Stimulated activated CD8-positive, alpha-beta memory T cell treated with anti-CD3 and anti-CD28 coated beads, Interleukin-7, amount 100 ng/mL, for 48 hours (primary cell): ENCODE measurements at regions not wholly inside any gene's neighbourhood (a gene's known extent, or its start where the extent isn't known, plus 50 kb on each side); places are given as distances from the start of the nearest gene placed in this dataset.

ENCODE experiments used
- DNase-seq, 2 donors: peaks; one replicate each; pipeline ENCODE4 v3.0.0-alpha.2; 2020; ENCODE audit warnings: low read depth in 1 of 2; ENCODE audit errors: extremely low read depth in 1 of 2

- no peak for DNase-seq
These were observed 402.4 kb upstream of the ADARB2 start for GRCh38 chr10:2139746-2140145.

GRCh38 chr10:2137549-2138174, 400.3 kb upstream of the ADARB2 start:
- no peak for DNase-seq

GRCh38 chr10:2130705-2131305, 393.5 kb upstream of the ADARB2 start:
- no peak for DNase-seq

- DNase-seq, result no peak
These were observed 391.7 kb upstream of the ADARB2 start for GRCh38 chr10:2128991-2129390.

GRCh38 chr10:2124135-2124534, 386.8 kb upstream of the ADARB2 start:
- no peak for DNase-seq

GRCh38 chr10:2122431-2123124, 385.3 kb upstream of the ADARB2 start:
- DNase-seq, result no peak

- no peak for DNase-seq
These were observed 384.6 kb upstream of the ADARB2 start for GRCh38 chr10:2121929-2122328.

- DNase-seq, result no peak
These were observed 384.0 kb upstream of the ADARB2 start for GRCh38 chr10:2121315-2121714.

- DNase-seq, result no peak
These were observed 383.4 kb upstream of the ADARB2 start for GRCh38 chr10:2120746-2121145.

GRCh38 chr10:2119316-2119715, 382.0 kb upstream of the ADARB2 start:
- no peak for DNase-seq

- no peak for DNase-seq
These were observed 380.9 kb upstream of the ADARB2 start for GRCh38 chr10:2118201-2118600.

- DNase-seq, result no peak
These were observed 380.3 kb upstream of the ADARB2 start for GRCh38 chr10:2117641-2118040.

- DNase-seq, result no peak
These were observed 374.6 kb upstream of the ADARB2 start for GRCh38 chr10:2111965-2112364.

- no peak for DNase-seq
These were observed 371.2 kb upstream of the ADARB2 start for GRCh38 chr10:2108496-2108895.

- DNase-seq, result no peak
These were observed 369.3 kb upstream of the ADARB2 start for GRCh38 chr10:2106641-2107040.

- DNase-seq, result no peak
These were observed 362.0 kb upstream of the ADARB2 start for GRCh38 chr10:2099321-2099720.

GRCh38 chr10:2097937-2098336, 360.6 kb upstream of the ADARB2 start:
- no peak for DNase-seq

GRCh38 chr10:2094171-2094570, 356.8 kb upstream of the ADARB2 start:
- DNase-seq, result no peak

- no peak for DNase-seq
These were observed 346.3 kb upstream of the ADARB2 start for GRCh38 chr10:2083591-2083990.

GRCh38 chr10:2081501-2081900, 344.2 kb upstream of the ADARB2 start:
- DNase-seq, result no peak

- no peak for DNase-seq
These were observed 342.3 kb upstream of the ADARB2 start for GRCh38 chr10:2079603-2080078.

- no peak for DNase-seq
These were observed 339.9 kb upstream of the ADARB2 start for GRCh38 chr10:2077231-2077630.
